ENCODE measurements at regions not wholly inside any gene's neighbourhood (a gene's known extent, or its start where the extent isn't known, plus 50 kb on each side); places are given as distances from the start of the nearest gene placed in this dataset.

- Histone ChIP-seq H2BK120ac (ENCODE audit: insufficient read depth, low read length, poor library complexity) (no peak overlapping the region), H3K4me2 (ENCODE audit: low read length) (no peak overlapping the region), H3K4me1 (ENCODE audit: control insufficient read depth in 1 of 2, insufficient read depth in 2 of 2, low read length in 2 of 2) (no peaks in the 10 kb centered on the region), H4K12ac (ENCODE audit: low read depth, low read length) (no peak overlapping the region), H3K4ac (ENCODE audit: low read depth, low read length) (no peak overlapping the region), H3K79me1 (ENCODE audit: low read length) (no peaks in the 10 kb centered on the region), H3K36me3 (ENCODE audit: control insufficient read depth in 1 of 2, insufficient read depth in 2 of 2, low read length in 2 of 2) (no peaks in the 10 kb centered on the region), H4K8ac (ENCODE audit: low read depth, low read length) (no peak overlapping the region), H2AFZ (ENCODE audit: insufficient read depth, low read length, poor library complexity) (no peak overlapping the region), H3K14ac (ENCODE audit: low read length) (no peak overlapping the region), H3K4me3 (ENCODE audit: low read depth, low read length) (no peak overlapping the region), H2AK5ac (ENCODE audit: low read length) (no peak overlapping the region), H3K9me3 (ENCODE audit: insufficient read depth, low read depth, low read length) (no peaks in the 10 kb centered on the region), H4K91ac (ENCODE audit: low read depth, low read length) (no peak overlapping the region), H3K18ac (ENCODE audit: low read length) (no peak overlapping the region), H2BK12ac (ENCODE audit: low read length) (no peak overlapping the region), H3K79me2 (ENCODE audit: control insufficient read depth, insufficient read depth, low read length, poor library complexity) (no peaks in the 10 kb centered on the region), H3K27ac (ENCODE audit: low read depth, low read length) (no peak overlapping the region), H3K23ac (ENCODE audit: low read length) (no peak overlapping the region), H2BK5ac (ENCODE audit: low read depth, low read length, poor library complexity) (no peak overlapping the region), H3K27me3 (ENCODE audit: insufficient read depth, low read length) (no peaks in the 10 kb centered on the region), H3K9ac (ENCODE audit: low read length) (no peak overlapping the region)
- no peak for DNase-seq
- WGBS (ENCODE audit: extremely low coverage, insufficient coverage, insufficient read length), result no CpG with 5 or more reads among the region's 7 CpGs
These were observed 116.8 kb upstream of the SMYD2 start for GRCh38 chr1:214164173-214164572.

- H3K27me3 ChIP-seq (ENCODE audit: insufficient read depth, low read length), result no peaks in the 10 kb centered on the region
- no peak overlapping the region for H2BK12ac ChIP-seq (ENCODE audit: low read length)
- H3K27ac ChIP-seq (ENCODE audit: low read depth, low read length), result no peak overlapping the region
- no peak overlapping the region for H4K8ac ChIP-seq (ENCODE audit: low read depth, low read length)
- no CpG with 5 or more reads among the region's 5 CpGs for WGBS (ENCODE audit: extremely low coverage, insufficient coverage, insufficient read length)
- no peak overlapping the region for H4K12ac ChIP-seq (ENCODE audit: low read depth, low read length)
- H3K9me3 ChIP-seq (ENCODE audit: insufficient read depth, low read depth, low read length), result no peaks in the 10 kb centered on the region
- no peak for DNase-seq
- H3K18ac ChIP-seq (ENCODE audit: low read length), result no peak overlapping the region
- H3K23ac ChIP-seq (ENCODE audit: low read length), result peak overlapping the region; percentile 20
- no peaks in the 10 kb centered on the region for H3K4me1 ChIP-seq (ENCODE audit: control insufficient read depth in 1 of 2, insufficient read depth in 2 of 2, low read length in 2 of 2)
- no peak overlapping the region for H4K91ac ChIP-seq (ENCODE audit: low read depth, low read length)
- H3K4ac ChIP-seq (ENCODE audit: low read depth, low read length), result no peak overlapping the region
- no peak overlapping the region for H2AK5ac ChIP-seq (ENCODE audit: low read length)
- no peak overlapping the region for H2BK120ac ChIP-seq (ENCODE audit: insufficient read depth, low read length, poor library complexity)
- H3K79me1 ChIP-seq (ENCODE audit: low read length), result no peaks in the 10 kb centered on the region
- no peak overlapping the region for H3K14ac ChIP-seq (ENCODE audit: low read length)
- H3K79me2 ChIP-seq (ENCODE audit: control insufficient read depth, insufficient read depth, low read length, poor library complexity), result no peaks in the 10 kb centered on the region
- H3K4me2 ChIP-seq (ENCODE audit: low read length), result no peak overlapping the region
- no peak overlapping the region for H2BK5ac ChIP-seq (ENCODE audit: low read depth, low read length, poor library complexity)
- H3K4me3 ChIP-seq (ENCODE audit: low read depth, low read length), result no peak overlapping the region
- no peak overlapping the region for H2AFZ ChIP-seq (ENCODE audit: insufficient read depth, low read length, poor library complexity)
- no peak overlapping the region for H3K9ac ChIP-seq (ENCODE audit: low read length)
- H3K36me3 ChIP-seq (ENCODE audit: control insufficient read depth in 1 of 2, insufficient read depth in 2 of 2, low read length in 2 of 2), result no peaks in the 10 kb centered on the region
These were observed 115.0 kb upstream of the SMYD2 start for GRCh38 chr1:214165850-214166374.

GRCh38 chr1:214174508-214175199 lies 106.3 kb upstream of the SMYD2 start:
- Histone ChIP-seq H3K23ac (ENCODE audit: low read length) (no peak overlapping the region), H3K9ac (ENCODE audit: low read length) (no peak overlapping the region), H3K79me2 (ENCODE audit: control insufficient read depth, insufficient read depth, low read length, poor library complexity) (no peaks in the 10 kb centered on the region), H3K4me1 (ENCODE audit: control insufficient read depth in 1 of 2, insufficient read depth in 2 of 2, low read length in 2 of 2) (no peaks in the 10 kb centered on the region), H3K18ac (ENCODE audit: low read length) (no peak overlapping the region), H3K36me3 (ENCODE audit: control insufficient read depth in 1 of 2, insufficient read depth in 2 of 2, low read length in 2 of 2) (no peaks in the 10 kb centered on the region), H3K79me1 (ENCODE audit: low read length) (no peaks in the 10 kb centered on the region), H2AFZ (ENCODE audit: insufficient read depth, low read length, poor library complexity) (no peak overlapping the region), H4K12ac (ENCODE audit: low read depth, low read length) (no peak overlapping the region), H3K9me3 (ENCODE audit: insufficient read depth, low read depth, low read length) (no peaks in the 10 kb centered on the region), H2BK120ac (ENCODE audit: insufficient read depth, low read length, poor library complexity) (no peak overlapping the region), H3K4me2 (ENCODE audit: low read length) (no peak overlapping the region), H3K27me3 (ENCODE audit: insufficient read depth, low read length) (no peaks in the 10 kb centered on the region), H3K27ac (ENCODE audit: low read depth, low read length) (no peak overlapping the region), H3K4me3 (ENCODE audit: low read depth, low read length) (no peak overlapping the region), H2BK12ac (ENCODE audit: low read length) (no peak overlapping the region), H4K8ac (ENCODE audit: low read depth, low read length) (no peak overlapping the region), H4K91ac (ENCODE audit: low read depth, low read length) (no peak overlapping the region), H3K4ac (ENCODE audit: low read depth, low read length) (no peak overlapping the region), H2BK5ac (ENCODE audit: low read depth, low read length, poor library complexity) (no peak overlapping the region), H2AK5ac (ENCODE audit: low read length) (no peak overlapping the region), H3K14ac (ENCODE audit: low read length) (no peak overlapping the region)
- DNase-seq, result no peak
- WGBS (ENCODE audit: extremely low coverage, insufficient coverage, insufficient read length), result no CpG with 5 or more reads among the region's 2 CpGs

- DNase-seq, result no peak
- Histone ChIP-seq H3K27ac (ENCODE audit: low read depth, low read length) (no peak overlapping the region), H3K9me3 (ENCODE audit: insufficient read depth, low read depth, low read length) (no peaks in the 10 kb centered on the region), H2BK120ac (ENCODE audit: insufficient read depth, low read length, poor library complexity) (no peak overlapping the region), H3K14ac (ENCODE audit: low read length) (no peak overlapping the region), H3K27me3 (ENCODE audit: insufficient read depth, low read length) (no peaks in the 10 kb centered on the region), H2BK5ac (ENCODE audit: low read depth, low read length, poor library complexity) (no peak overlapping the region), H3K4me2 (ENCODE audit: low read length) (no peak overlapping the region), H3K79me2 (ENCODE audit: control insufficient read depth, insufficient read depth, low read length, poor library complexity) (no peaks in the 10 kb centered on the region), H3K36me3 (ENCODE audit: control insufficient read depth in 1 of 2, insufficient read depth in 2 of 2, low read length in 2 of 2) (no peaks in the 10 kb centered on the region), H4K91ac (ENCODE audit: low read depth, low read length) (no peak overlapping the region), H3K9ac (ENCODE audit: low read length) (no peak overlapping the region), H2AFZ (ENCODE audit: insufficient read depth, low read length, poor library complexity) (no peak overlapping the region), H2AK5ac (ENCODE audit: low read length) (no peak overlapping the region), H3K4me3 (ENCODE audit: low read depth, low read length) (no peak overlapping the region), H3K4me1 (ENCODE audit: control insufficient read depth in 1 of 2, insufficient read depth in 2 of 2, low read length in 2 of 2) (no peaks in the 10 kb centered on the region), H2BK12ac (ENCODE audit: low read length) (no peak overlapping the region), H3K23ac (ENCODE audit: low read length) (no peak overlapping the region), H4K8ac (ENCODE audit: low read depth, low read length) (no peak overlapping the region), H3K79me1 (ENCODE audit: low read length) (no peaks in the 10 kb centered on the region), H3K4ac (ENCODE audit: low read depth, low read length) (no peak overlapping the region), H3K18ac (ENCODE audit: low read length) (no peak overlapping the region), H4K12ac (ENCODE audit: low read depth, low read length) (no peak overlapping the region)
- no CpG with 5 or more reads among the region's 2 CpGs for WGBS (ENCODE audit: extremely low coverage, insufficient coverage, insufficient read length)
These were observed 102.9 kb upstream of the SMYD2 start for GRCh38 chr1:214178102-214178501.

All from trophoblast cell (in vitro differentiated cells and primary cell).